HEK293 (cell line): ENCODE measurements at regions not wholly inside any gene's neighbourhood (a gene's known extent, or its start where the extent isn't known, plus 50 kb on each side); places are given as distances from the start of the nearest gene placed in this dataset.

Experiments used
- ZNF558 ChIP-seq: fragments of 450-650 bp; formaldehyde crosslinking; IDR thresholded peaks from 2 replicates; pipeline ENCODE4 v1.5.1; 2016; ENCODE audit warnings: missing biosample characterization, missing genetic modification characterization
- TF ChIP-seq, protein P1 (sequence below): fragments of 450-650 bp; formaldehyde crosslinking; IDR thresholded peaks from 2 replicates; pipeline ENCODE4 v1.5.1; 2016; ENCODE audit warnings: missing biosample characterization, missing genetic modification characterization
- TF ChIP-seq, protein P2 (sequence below): fragments of 450-650 bp; formaldehyde crosslinking; conservative IDR thresholded peaks from 2 replicates; pipeline ENCODE4 v1.5.1; 2016; ENCODE audit warnings: low read depth, missing biosample characterization, missing genetic modification characterization

DNA sequence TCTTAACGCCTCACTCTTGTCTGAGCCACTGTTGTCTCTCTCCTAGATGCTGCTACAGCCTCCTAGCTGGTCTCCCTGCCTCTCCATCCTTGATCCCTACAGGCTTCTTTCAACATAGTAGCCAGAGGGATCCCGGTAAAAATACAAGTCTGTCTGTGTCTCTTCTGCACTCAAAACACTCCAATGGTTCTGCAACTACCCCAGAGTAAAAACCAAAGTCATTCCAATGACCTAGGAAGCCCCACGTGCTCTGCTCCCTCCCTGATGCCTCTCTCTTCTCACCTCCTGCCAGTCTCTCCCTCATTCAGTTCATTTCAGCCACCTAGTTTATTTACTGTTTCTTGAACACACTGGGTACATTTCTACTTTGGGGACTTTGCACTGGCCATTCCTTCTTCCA, 135.2 kb downstream of the NPIPB5 start:
- TF ChIP-seq, protein P1, sequence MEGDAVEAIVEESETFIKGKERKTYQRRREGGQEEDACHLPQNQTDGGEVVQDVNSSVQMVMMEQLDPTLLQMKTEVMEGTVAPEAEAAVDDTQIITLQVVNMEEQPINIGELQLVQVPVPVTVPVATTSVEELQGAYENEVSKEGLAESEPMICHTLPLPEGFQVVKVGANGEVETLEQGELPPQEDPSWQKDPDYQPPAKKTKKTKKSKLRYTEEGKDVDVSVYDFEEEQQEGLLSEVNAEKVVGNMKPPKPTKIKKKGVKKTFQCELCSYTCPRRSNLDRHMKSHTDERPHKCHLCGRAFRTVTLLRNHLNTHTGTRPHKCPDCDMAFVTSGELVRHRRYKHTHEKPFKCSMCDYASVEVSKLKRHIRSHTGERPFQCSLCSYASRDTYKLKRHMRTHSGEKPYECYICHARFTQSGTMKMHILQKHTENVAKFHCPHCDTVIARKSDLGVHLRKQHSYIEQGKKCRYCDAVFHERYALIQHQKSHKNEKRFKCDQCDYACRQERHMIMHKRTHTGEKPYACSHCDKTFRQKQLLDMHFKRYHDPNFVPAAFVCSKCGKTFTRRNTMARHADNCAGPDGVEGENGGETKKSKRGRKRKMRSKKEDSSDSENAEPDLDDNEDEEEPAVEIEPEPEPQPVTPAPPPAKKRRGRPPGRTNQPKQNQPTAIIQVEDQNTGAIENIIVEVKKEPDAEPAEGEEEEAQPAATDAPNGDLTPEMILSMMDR: no peak
- TF ChIP-seq, protein P2, sequence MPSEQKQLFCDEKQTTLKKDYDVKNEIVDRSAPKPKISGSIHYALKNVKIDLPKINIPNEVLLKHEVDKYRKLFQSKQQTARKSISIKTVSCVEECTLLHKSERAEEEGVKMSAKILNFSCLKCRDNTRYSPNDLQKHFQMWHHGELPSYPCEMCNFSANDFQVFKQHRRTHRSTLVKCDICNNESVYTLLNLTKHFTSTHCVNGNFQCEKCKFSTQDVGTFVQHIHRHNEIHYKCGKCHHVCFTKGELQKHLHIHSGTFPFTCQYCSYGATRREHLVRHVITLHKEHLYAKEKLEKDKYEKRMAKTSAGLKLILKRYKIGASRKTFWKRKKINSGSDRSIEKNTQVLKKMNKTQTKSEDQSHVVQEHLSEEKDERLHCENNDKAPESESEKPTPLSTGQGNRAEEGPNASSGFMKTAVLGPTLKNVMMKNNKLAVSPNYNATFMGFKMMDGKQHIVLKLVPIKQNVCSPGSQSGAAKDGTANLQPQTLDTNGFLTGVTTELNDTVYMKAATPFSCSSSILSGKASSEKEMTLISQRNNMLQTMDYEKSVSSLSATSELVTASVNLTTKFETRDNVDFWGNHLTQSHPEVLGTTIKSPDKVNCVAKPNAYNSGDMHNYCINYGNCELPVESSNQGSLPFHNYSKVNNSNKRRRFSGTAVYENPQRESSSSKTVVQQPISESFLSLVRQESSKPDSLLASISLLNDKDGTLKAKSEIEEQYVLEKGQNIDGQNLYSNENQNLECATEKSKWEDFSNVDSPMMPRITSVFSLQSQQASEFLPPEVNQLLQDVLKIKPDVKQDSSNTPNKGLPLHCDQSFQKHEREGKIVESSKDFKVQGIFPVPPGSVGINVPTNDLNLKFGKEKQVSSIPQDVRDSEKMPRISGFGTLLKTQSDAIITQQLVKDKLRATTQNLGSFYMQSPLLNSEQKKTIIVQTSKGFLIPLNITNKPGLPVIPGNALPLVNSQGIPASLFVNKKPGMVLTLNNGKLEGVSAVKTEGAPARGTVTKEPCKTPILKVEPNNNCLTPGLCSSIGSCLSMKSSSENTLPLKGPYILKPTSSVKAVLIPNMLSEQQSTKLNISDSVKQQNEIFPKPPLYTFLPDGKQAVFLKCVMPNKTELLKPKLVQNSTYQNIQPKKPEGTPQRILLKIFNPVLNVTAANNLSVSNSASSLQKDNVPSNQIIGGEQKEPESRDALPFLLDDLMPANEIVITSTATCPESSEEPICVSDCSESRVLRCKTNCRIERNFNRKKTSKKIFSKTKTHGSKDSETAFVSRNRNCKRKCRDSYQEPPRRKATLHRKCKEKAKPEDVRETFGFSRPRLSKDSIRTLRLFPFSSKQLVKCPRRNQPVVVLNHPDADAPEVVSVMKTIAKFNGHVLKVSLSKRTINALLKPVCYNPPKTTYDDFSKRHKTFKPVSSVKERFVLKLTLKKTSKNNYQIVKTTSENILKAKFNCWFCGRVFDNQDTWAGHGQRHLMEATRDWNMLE: no peak
- no peak for TF ChIP-seq ZNF558
